GM21360 (cell line): ENCODE measurements at regions not wholly inside any gene's neighbourhood (a gene's known extent, or its start where the extent isn't known, plus 50 kb on each side); places are given as distances from the start of the nearest gene placed in this dataset.

Source experiments
- ATAC-seq: cut with Tn5 transposase; IDR thresholded peaks from one replicate; pipeline ENCODE4 v1.9.1; 2021; ENCODE audit warnings: mild to moderate bottlenecking, moderate library complexity; ENCODE audit not compliant: unreplicated experiment

DNA sequence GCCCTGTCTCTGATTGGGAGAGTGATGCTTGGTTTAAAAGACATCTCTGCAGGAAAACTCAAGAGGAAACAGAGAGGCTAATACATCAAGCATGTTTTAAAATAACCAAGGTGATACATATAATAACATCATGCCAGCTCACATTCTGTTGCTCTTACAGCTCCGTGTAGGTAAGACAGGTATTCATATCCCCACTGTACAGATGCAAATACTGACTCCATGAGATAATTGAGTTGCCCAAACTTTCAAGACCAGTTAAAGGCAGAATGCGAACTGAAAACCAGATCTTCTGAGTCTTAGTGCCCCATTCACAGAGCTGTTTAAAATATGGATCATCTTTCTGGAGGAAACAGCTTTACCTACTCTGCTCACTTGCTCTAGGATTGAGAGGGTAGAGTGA lies 214.0 kb downstream of the PIK3R1 start:
- ATAC-seq: no peak

DNA sequence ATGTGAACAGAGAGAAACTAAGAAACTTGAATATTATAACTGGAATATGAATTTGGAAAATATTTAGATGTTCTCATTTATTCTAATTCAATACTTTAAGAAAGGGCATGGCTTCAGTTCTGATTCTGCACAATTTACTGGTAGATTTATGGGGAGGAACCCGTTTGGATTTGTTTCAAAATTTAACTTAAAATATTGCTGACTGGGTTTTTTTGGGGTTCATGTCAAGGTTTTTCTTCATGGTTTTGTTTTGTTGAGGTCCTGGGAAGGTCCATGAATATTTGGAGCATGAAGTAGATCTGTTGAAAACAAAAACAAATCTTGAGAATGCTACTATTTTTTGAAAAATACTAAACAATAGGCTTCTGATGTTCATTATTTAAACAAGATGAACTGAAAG lies 214.7 kb downstream of the PIK3R1 start:
- ATAC-seq: no peak

GRCh38 chr5:68431186-68431585 lies 215.6 kb downstream of the PIK3R1 start:
- ATAC-seq: no peak

- ATAC-seq: no peak
Measured at GRCh38 chr5:68431601-68432337, 216.2 kb downstream of the PIK3R1 start.

GRCh38 chr5:68432682-68433081 lies 217.1 kb downstream of the PIK3R1 start:
- ATAC-seq: no peak

DNA sequence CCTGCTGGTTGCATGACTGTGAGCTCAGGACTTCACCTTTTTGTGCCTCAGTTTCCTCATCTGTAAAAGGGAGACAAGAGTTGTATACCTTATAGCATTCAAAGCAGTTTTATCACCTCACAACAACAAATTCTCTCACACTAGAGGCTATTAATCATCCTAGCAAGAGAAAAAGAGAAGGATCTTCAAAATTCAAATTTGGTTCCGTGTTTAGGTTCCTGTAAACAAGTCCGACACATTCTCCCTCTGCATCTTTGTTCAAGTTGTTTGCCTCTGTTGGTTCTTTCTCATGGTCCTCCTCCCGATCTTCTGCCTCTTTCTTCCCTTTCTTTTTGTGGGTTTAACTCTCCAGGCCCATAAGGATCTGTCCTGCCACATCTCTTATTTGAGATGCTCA lies 218.0 kb downstream of the PIK3R1 start:
- ATAC-seq: no peak

DNA sequence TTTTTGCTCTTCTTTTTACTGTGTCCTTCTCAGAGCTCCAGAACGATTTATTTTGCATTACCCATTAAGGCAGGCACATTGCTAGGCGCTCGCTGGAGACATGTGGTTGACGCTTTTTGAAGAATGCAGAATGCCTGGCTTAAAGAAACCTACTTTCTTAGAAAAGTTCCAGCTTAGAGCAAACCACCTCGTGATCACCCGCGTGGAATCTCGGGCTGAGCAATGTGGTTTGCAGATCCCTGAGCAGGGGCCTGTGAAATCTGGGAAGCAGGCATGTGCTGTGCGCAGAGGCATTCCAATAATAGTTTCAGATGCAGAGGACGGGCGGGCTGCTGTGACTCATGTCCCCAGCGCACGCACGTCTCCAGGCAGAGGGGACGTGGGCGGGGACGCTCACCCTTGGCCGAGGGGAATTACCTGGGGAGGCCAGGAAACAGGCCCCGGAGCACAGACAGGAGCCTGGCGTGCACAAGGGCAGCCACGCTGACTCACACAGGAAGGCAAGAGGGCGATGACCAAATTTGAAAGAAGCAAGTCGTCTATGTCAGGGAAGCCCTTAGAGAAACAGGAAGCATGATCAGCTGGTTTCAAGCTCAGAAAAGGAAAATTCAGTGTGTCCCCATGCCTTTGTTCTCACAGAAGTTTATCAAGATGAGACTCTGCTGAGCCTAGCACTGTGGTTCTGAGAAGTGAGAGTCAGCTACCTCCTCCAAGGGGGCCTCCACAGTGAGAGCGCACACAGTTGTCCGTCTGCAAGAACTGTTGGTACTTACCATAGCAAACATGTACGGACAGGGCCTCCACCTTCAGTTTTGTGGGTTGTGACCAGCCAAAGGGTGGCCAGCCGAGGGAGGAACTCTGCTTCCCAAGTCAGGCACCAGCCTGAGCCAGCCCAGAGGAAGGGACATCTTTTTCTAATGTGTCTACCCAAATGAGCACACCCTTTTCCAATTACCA lies 218.6 kb downstream of the PIK3R1 start:
- peak; percentile 97 for ATAC-seq

DNA sequence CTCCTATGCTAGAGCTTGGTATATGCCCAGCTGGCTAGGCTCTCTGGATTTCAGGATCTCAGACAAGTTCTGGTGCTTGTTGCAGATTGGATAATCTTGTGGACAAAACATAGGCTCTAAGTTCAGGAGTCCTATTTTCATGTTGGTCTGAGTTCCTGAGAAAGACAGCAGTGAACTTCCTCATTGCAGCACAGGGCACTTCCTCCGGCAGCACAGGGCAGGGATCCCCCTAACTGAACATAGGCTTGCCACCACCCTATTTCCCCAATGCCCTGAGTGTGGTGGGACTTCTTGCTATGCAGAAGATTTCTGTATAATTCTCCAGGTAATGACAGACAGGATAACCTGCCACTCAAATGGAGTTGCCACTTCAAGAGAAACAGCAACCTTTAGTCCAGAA lies 220.1 kb downstream of the PIK3R1 start:
- no peak for ATAC-seq

DNA sequence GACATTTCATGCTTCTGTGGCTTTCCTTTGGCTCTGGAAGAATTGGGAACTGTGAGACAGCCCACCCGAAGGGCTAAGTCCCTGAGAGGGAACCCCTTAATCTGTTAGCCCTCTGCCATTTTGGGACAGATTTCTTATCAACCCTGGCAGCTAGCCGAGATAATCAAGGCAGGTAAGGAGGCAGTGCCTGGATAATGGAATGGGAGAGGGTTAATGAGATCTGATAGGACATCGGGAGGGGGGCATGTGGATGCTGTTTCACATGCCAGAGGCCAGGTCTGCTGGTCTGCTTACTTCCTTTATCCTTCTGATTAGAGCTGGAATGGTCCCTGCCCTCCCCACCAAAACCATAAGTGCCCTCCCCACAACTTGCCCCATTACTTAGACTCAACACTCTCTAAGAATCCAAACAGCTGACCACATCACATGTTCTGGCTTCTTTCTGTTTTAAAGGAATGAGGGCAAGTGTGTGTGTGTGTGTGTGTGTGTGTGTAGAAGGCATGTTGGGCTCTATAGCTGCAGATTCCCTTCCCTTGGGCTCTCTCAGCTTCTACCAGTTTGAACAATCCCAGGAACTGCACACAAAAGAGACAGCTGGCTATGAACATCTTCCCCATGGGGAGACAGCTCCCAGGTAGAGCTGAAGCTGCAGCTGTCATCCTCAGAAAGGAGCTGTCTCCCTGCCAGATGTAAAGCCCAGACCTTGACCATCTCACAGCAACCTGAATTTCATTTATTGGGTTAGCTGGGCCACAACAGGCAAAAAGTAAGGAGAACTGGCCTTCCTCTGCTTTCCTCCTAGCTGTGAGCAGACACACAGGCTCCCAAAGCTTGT lies 221.3 kb downstream of the PIK3R1 start:
- ATAC-seq: no peak

- no peak for ATAC-seq
Measured at GRCh38 chr5:68438876-68439275, 223.3 kb downstream of the PIK3R1 start.

- no peak for ATAC-seq
Measured at GRCh38 chr5:68440245-68440644, 224.7 kb downstream of the PIK3R1 start.

DNA sequence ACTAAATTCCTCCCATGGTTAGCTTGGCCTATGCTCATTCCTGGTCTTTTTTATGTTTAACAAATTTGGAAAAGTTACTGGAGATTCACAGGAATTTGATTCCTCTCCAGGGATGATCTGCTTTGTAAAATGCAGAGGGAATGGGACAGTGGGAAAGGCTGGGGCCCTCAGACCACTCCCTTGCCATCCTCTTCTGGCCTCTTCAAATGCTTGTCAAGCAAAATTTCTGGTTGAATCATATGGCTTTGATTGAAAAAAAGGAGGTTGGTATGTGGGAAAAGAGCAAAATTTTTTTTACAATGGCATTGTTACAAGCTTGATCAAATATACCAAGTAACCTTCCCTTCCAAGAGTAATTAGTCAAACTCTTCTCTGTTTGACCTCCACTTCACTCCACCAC lies 225.1 kb downstream of the PIK3R1 start:
- ATAC-seq: no peak

- ATAC-seq: no peak
Measured at GRCh38 chr5:68441309-68442073, 225.9 kb downstream of the PIK3R1 start.

- ATAC-seq: no peak
Measured at GRCh38 chr5:68443091-68443490, 227.5 kb downstream of the PIK3R1 start.

DNA sequence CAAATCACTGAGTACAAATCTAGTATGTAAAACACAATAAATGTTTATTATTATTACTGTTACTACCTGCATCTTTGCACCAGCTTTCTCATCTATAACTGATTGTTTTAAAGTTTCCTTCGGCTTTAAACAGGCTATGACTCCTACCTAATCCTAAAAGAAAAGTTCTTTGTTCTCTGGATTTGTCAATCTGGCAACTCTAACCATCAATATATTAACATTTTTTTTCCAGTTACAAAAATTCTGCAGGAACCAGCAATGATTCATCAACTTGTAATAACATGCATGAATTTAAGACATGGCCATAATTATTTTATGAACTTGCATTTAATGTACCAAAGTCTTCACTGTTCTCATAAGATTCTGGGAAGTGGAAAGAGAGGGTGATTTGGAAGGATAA lies 228.5 kb downstream of the PIK3R1 start:
- no peak for ATAC-seq

- ATAC-seq: no peak
Measured at GRCh38 chr5:68444833-68445232, 229.3 kb downstream of the PIK3R1 start.

GRCh38 chr5:68445257-68446069 lies 229.9 kb downstream of the PIK3R1 start:
- no peak for ATAC-seq

DNA sequence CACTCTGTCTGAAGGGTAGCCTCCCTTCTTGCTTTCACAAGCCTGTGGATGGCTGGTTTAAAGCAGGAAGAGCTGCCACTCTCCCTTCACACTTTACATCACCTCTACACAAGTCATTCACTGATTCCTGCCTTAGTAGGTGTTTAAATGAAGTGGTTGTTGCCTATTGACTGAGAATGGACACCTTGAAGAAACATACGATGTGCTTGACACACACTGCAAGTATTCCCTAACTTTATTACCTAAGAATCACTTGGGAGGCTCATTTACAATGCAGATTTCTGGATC lies 230.5 kb downstream of the PIK3R1 start:
- ATAC-seq: no peak

DNA sequence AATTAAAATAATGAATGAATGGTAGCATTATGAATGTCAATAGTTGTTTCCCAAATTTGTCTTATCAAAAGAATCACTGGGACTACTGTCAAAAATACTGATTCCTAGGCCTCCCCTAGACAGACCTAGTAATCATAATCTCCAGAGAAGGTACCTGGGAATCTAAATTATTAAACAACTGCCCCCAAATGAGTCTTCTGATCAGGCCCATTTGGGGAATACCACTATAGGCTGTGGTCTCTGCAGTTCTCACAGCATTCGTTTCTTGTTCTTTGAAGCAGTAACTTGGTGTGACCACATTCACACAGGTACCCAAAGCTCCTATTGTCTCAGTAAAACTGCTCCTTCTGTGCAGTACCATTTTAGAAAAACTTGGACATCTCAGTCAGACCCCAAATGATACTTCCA lies 230.9 kb downstream of the PIK3R1 start:
- ATAC-seq: peak; percentile 81
